Mammary epithelial cell (primary cell): ENCODE measurements at regions not wholly inside any gene's neighbourhood (a gene's known extent, or its start where the extent isn't known, plus 50 kb on each side); places are given as distances from the start of the nearest gene placed in this dataset.

ENCODE experiments used
- EZH2 ChIP-seq: IDR thresholded peaks from 2 replicates; pipeline ENCODE4 v1.6.1; 2012; ENCODE audit warnings: low read length, inconsistent platforms, borderline replicate concordance
- TF ChIP-seq, protein P1 (sequence below), 2 donors: IDR thresholded peaks in 1 of 2; conservative IDR thresholded peaks in 1 of 2; 2 replicates each; pipeline ENCODE4 v1.5.1; 2011 to 2012; ENCODE audit warnings: inconsistent platforms in 2 of 2, low read length in 2 of 2, mild to moderate bottlenecking in 2 of 2, control low read depth in 1 of 2, low read depth in 1 of 2; ENCODE audit not compliant: insufficient read depth in 1 of 2; ENCODE audit errors: extremely low read depth in 1 of 2

DNA sequence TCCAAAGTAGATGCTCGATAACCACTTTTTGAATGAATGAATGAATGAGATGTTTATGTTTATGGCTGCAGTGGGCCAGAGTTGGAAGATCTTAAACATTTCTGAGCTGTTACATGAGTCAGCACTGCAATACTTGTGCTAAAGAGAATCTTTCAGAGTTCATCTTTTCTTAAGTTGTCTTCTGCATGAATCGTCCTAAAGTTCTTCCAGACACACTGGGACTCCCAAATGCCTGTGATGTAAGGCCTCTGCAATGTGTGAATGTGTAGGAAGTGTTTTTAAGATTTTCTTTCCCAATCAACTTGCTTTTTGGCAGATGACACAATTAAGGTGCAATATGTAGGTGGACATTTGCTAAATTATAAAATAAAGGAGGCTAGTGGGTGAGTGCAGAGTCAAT is 50.3 kb upstream of the TRIM9 start:
- TF ChIP-seq, protein P1, sequence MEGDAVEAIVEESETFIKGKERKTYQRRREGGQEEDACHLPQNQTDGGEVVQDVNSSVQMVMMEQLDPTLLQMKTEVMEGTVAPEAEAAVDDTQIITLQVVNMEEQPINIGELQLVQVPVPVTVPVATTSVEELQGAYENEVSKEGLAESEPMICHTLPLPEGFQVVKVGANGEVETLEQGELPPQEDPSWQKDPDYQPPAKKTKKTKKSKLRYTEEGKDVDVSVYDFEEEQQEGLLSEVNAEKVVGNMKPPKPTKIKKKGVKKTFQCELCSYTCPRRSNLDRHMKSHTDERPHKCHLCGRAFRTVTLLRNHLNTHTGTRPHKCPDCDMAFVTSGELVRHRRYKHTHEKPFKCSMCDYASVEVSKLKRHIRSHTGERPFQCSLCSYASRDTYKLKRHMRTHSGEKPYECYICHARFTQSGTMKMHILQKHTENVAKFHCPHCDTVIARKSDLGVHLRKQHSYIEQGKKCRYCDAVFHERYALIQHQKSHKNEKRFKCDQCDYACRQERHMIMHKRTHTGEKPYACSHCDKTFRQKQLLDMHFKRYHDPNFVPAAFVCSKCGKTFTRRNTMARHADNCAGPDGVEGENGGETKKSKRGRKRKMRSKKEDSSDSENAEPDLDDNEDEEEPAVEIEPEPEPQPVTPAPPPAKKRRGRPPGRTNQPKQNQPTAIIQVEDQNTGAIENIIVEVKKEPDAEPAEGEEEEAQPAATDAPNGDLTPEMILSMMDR (conservative IDR thresholded peaks at IDR 0.05 in 1 of 2, IDR thresholded peaks at IDR 0.05 in 1 of 2; ENCODE audit: extremely low read depth in 1 of 2, insufficient read depth in 1 of 2, low read depth in 1 of 2, low read length in 2 of 2): no peak
- no peak for TF ChIP-seq EZH2
